OCI-LY1 (cell line): ENCODE measurements at regions not wholly inside any gene's neighbourhood (a gene's known extent, or its start where the extent isn't known, plus 50 kb on each side); places are given as distances from the start of the nearest gene placed in this dataset.

Experiments used
- H2AFZ ChIP-seq: fragments of 200-600 bp; sonication (generic), shearing (Covaris generic); 2 replicates; pipeline ENCODE4 v1.6.0; 2014; ENCODE audit warnings: antibody characterized with exemption, mild to moderate bottlenecking, low read length
- H3F3A ChIP-seq: fragments of 200-600 bp; sonication (generic), shearing (Covaris generic); 2 replicates; pipeline ENCODE4 v1.6.0; 2014; ENCODE audit warnings: mild to moderate bottlenecking, antibody characterized with exemption, low read length, moderate library complexity; ENCODE audit not compliant: insufficient read depth
- H3K27ac ChIP-seq: fragments of 200-600 bp; sonication (generic); 2 replicates; pipeline ENCODE4 v1.5.1; 2014; ENCODE audit warnings: low read length, mixed run types, mild to moderate bottlenecking, low read depth; ENCODE audit not compliant: poor library complexity, severe bottlenecking
- H3K27me3 ChIP-seq: fragments of 200-600 bp; sonication (generic); 2 replicates; pipeline ENCODE4 v1.6.0; 2014; ENCODE audit warnings: antibody characterized with exemption, mild to moderate bottlenecking, low read length, moderate library complexity; ENCODE audit not compliant: insufficient read depth
- H3K36me3 ChIP-seq: fragments of 200-600 bp; sonication (generic); 2 replicates; pipeline ENCODE4 v1.6.1; 2014; ENCODE audit warnings: mild to moderate bottlenecking, antibody characterized with exemption, low read length, moderate library complexity, mixed read lengths; ENCODE audit not compliant: insufficient read depth
- H3K4me1 ChIP-seq: fragments of 200-600 bp; sonication (generic); 2 replicates; pipeline ENCODE4 v1.5.1; 2014; ENCODE audit warnings: mild to moderate bottlenecking, low read length, moderate library complexity; ENCODE audit not compliant: insufficient read depth, severe bottlenecking
- H3K4me2 ChIP-seq: fragments of 200-600 bp; sonication (generic), shearing (Covaris generic); 2 replicates; pipeline ENCODE4 v1.6.1; 2014; ENCODE audit warnings: low read length
- H3K4me3 ChIP-seq: fragments of 200-600 bp; sonication (generic); 2 replicates; pipeline ENCODE4 v1.5.1; 2014; ENCODE audit warnings: low read length, low read depth, mild to moderate bottlenecking, mixed read lengths; ENCODE audit not compliant: poor library complexity, severe bottlenecking
- H3K79me2 ChIP-seq: fragments of 200-600 bp; shearing (Covaris generic); 2 replicates; pipeline ENCODE4 v1.6.1; 2016; ENCODE audit warnings: mixed run types, low read length, mixed read lengths; ENCODE audit not compliant: insufficient read depth
- H3K9ac ChIP-seq: fragments of 200-600 bp; sonication (generic), shearing (Covaris generic); 2 replicates; pipeline ENCODE4 v1.6.1; 2014; ENCODE audit warnings: mild to moderate bottlenecking, low read length, mixed read lengths
- H3K9me2 ChIP-seq: fragments of 200-600 bp; sonication (generic), shearing (Covaris generic); 2 replicates; pipeline ENCODE4 v1.6.1; 2014; ENCODE audit warnings: low read depth, mild to moderate bottlenecking, low read length, mixed read lengths
- H3K9me3 ChIP-seq: fragments of 200-600 bp; shearing (Covaris generic); 2 replicates; pipeline ENCODE4 v1.6.1; 2014; ENCODE audit warnings: low read length, mixed read lengths
- H4K20me1 ChIP-seq: fragments of 200-600 bp; sonication (generic), shearing (Covaris generic); 2 replicates; pipeline ENCODE4 v1.6.0; 2016; ENCODE audit warnings: mild to moderate bottlenecking, low read length; ENCODE audit not compliant: insufficient read depth
- CTCF ChIP-seq: fragments of 200-600 bp; sonication (generic), shearing (Covaris generic); IDR thresholded peaks from 2 replicates; pipeline ENCODE4 v1.5.1; 2017; ENCODE audit warnings: mild to moderate bottlenecking, antibody characterized with exemption, low read length, moderate library complexity, mixed read lengths
- EZH2 ChIP-seq: fragments of 200-600 bp; sonication (generic), shearing (Covaris generic); IDR thresholded peaks from 2 replicates; pipeline ENCODE4 v1.8.0; 2017; ENCODE audit warnings: borderline replicate concordance, mixed run types, mild to moderate bottlenecking, antibody characterized with exemption, low read length, moderate library complexity, mixed read lengths

GRCh38 chr5:135242866-135243555, 156.0 kb downstream of the MACROH2A1 start:
- Histone ChIP-seq H3K36me3 (no peaks in the 10 kb centered on the region), H3K27me3 (no peaks in the 10 kb centered on the region), H3K9me3 (no peaks in the 10 kb centered on the region), H3K4me1 (no peaks in the 10 kb centered on the region), H3K9ac (no peak overlapping the region), H3K79me2 (no peaks in the 10 kb centered on the region), H3K9me2 (no peaks in the 10 kb centered on the region), H4K20me1 (no peaks in the 10 kb centered on the region), H3F3A (no peaks in the 10 kb centered on the region), H3K4me2 (no peak overlapping the region), H3K4me3 (no peak overlapping the region), H3K27ac (no peak overlapping the region), H2AFZ (no peak overlapping the region)
- TF ChIP-seq CTCF (no peak), EZH2 (no peak)

DNA sequence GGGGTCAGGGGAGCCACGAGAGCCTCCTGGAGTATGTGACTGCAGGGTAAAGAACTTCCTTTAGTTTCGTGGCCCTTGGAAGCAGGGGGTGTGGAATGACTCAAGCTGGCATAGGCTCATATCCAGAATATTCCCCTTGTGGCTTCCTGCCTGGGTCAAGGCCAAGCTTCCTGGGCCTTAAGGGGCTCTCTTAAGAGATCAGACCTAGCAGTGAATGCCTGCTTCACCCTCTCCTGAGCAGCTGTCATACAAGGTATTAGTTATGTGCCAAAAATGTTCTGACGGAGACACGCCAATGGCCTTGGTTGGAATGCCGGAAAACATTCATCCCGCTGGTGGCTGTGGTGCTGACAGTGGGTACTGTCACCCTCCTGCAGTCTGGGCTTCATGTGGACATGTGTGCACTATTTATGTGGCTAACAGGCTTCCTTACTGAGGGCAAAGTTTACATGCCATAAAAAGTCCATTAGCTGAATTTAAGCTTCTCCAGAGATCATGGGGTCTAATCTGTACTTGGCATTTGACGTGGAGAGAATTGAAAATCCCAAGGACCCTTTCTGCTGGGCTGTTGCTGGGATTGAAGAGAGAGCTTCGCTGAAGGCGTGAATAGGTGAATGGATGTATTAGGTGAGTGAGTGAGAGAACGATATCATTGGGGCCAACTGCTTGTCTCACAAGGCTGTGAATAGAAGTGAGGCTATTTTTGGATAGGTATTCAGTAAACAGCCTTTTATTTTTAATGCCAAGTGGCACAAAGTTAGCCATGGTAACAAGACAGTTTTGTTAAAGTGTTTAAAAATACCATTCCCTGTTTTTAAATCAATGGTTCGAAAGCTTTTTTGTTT, 156.8 kb downstream of the MACROH2A1 start:
- H4K20me1 ChIP-seq, result no peaks in the 10 kb centered on the region
- no peaks in the 10 kb centered on the region for H3K4me1 ChIP-seq
- no peaks in the 10 kb centered on the region for H3K27me3 ChIP-seq
- H3K9me3 ChIP-seq, result no peaks in the 10 kb centered on the region
- no peaks in the 10 kb centered on the region for H3K79me2 ChIP-seq
- H3K36me3 ChIP-seq, result no peaks in the 10 kb centered on the region
- H2AFZ ChIP-seq, result no peak overlapping the region
- H3K4me3 ChIP-seq, result no peak overlapping the region
- TF ChIP-seq CTCF (no peak), EZH2 (no peak)
- no peaks in the 10 kb centered on the region for H3K9me2 ChIP-seq
- H3K27ac ChIP-seq, result no peak overlapping the region
- H3K9ac ChIP-seq, result no peak overlapping the region
- H3K4me2 ChIP-seq, result no peak overlapping the region
- no peaks in the 10 kb centered on the region for H3F3A ChIP-seq

- no peak overlapping the region for H3K27ac ChIP-seq
- TF ChIP-seq EZH2 (no peak), CTCF (no peak)
Observed at GRCh38 chr5:135241536-135241935, 157.5 kb downstream of the MACROH2A1 start.

More at GRCh38 chr5:135241536-135241935, 157.5 kb downstream of the MACROH2A1 start:
- H3K4me3 ChIP-seq, result no peak overlapping the region
- H3K9me3 ChIP-seq, result no peaks in the 10 kb centered on the region
- H3F3A ChIP-seq, result no peaks in the 10 kb centered on the region
- no peak overlapping the region for H3K4me2 ChIP-seq
- no peaks in the 10 kb centered on the region for H3K36me3 ChIP-seq
- H3K4me1 ChIP-seq, result no peaks in the 10 kb centered on the region
- H4K20me1 ChIP-seq, result no peaks in the 10 kb centered on the region
- no peak overlapping the region for H2AFZ ChIP-seq
- H3K27me3 ChIP-seq, result no peaks in the 10 kb centered on the region
- no peaks in the 10 kb centered on the region for H3K9me2 ChIP-seq
- no peaks in the 10 kb centered on the region for H3K79me2 ChIP-seq
- no peak overlapping the region for H3K9ac ChIP-seq
